HG03354 (cell line): ENCODE measurements at regions not wholly inside any gene's neighbourhood (a gene's known extent, or its start where the extent isn't known, plus 50 kb on each side); places are given as distances from the start of the nearest gene placed in this dataset.

Source experiments
- ATAC-seq: cut with Tn5 transposase; IDR thresholded peaks from one replicate; pipeline ENCODE4 v1.9.1; 2021; ENCODE audit warnings: mild to moderate bottlenecking; ENCODE audit not compliant: unreplicated experiment, poor library complexity, severe bottlenecking

GRCh38 chr4:162408309-162408708 is 244.5 kb upstream of the FSTL5 start:
- no peak for ATAC-seq

GRCh38 chr4:162406637-162407365 is 243.0 kb upstream of the FSTL5 start:
- ATAC-seq, result no peak

DNA sequence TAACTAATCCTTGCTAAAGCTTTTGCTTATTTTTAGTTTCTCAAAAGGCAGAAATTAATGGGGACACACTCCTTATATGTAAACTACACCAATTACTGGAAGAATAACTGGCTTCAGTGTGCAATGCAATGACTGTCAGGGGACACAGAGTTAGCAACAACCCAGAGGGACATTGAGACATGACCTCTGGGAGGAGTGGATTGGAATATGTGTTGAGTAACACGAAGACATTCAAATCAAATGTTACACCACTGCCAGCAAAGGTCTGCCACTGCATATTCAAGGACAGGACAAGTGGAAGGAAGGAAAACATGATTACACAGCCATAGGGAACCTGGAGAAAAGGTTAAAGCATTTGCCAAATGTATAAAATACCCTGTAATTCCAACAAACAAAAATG is 240.1 kb upstream of the FSTL5 start:
- ATAC-seq, result no peak

GRCh38 chr4:162403419-162403818 is 239.6 kb upstream of the FSTL5 start:
- ATAC-seq, result no peak

DNA sequence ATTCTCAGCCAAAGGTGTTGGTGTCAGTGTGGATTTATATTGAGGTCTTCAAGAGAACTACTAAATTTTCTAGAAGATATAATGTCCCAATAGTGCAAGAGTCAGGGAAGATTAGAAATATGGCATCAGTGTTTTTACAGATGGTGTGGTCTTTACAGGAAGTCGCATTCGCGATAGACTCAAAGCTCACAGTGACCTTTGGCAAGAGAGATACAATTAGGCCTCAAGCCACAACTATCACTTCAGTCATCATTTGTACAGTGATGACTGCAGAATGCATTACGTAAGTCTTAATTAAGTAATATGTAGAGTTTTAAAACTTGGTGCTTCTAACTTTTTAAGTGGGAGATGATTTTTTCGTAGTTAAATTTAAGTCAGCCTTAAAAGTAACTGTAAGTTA is 237.2 kb upstream of the FSTL5 start:
- ATAC-seq, result no peak

DNA sequence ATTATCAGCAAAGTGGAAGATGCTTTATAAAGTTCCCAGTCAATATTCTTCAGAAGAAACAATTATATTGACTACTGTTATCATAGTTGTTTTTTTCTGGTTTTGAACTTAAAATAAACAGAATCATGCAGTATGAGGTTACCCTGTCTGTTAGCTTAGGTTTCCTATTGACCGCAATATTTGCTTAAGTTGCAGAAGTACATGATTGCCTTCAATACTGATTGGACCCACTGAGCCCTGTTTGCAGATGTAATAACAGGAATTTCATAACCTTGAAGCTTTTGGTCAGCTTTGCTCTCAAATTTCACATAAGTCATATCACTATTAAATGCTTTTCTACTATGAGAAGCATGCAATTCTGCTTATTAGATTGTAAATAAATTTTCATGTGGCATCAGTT is 229.1 kb upstream of the FSTL5 start:
- ATAC-seq, result no peak

DNA sequence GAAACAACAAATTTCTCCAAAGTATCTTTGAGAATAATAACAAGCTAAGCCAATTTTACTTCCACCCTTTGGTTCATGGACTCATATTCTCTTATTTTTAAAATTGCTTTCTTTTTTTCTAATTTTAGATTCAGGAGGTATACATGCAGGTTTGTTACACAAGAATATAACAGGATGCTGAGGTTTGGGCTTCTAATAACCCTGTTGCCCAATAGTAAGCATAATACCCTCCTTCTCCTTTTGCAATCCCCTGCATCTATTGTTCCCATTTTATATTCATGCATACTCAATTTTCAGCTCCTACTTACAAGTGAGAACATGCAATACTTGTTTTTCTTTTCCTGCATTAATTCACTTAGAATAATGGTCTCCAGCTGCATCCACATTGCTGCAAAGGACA is 202.3 kb upstream of the FSTL5 start:
- ATAC-seq, result no peak

GRCh38 chr4:162364651-162365050 is 200.9 kb upstream of the FSTL5 start:
- ATAC-seq, result no peak

GRCh38 chr4:162360369-162361149 is 196.8 kb upstream of the FSTL5 start:
- no peak for ATAC-seq

GRCh38 chr4:162356181-162356580 is 192.4 kb upstream of the FSTL5 start:
- ATAC-seq, result no peak

GRCh38 chr4:162352580-162353107 is 188.8 kb upstream of the FSTL5 start:
- ATAC-seq, result no peak

DNA sequence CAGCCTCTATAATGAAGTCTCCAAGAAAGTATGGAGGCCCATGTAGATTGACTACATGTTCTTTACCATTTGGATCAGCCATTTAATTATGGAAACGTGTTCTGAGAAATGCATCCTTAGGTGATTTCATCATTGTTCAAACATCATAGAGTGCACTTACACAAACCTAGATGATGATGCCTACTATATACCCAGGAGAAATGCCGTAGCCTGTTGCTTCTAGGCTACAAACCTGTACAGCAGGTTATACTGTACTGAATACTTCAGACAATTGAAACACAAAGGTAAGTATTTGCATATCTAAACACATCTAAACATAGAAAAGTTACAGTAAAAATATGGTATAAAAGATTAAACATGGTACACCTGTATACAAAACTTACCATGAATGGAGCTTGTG is 186.5 kb upstream of the FSTL5 start:
- no peak for ATAC-seq

- no peak for ATAC-seq
Observed at GRCh38 chr4:162349395-162349794, 185.6 kb upstream of the FSTL5 start.

DNA sequence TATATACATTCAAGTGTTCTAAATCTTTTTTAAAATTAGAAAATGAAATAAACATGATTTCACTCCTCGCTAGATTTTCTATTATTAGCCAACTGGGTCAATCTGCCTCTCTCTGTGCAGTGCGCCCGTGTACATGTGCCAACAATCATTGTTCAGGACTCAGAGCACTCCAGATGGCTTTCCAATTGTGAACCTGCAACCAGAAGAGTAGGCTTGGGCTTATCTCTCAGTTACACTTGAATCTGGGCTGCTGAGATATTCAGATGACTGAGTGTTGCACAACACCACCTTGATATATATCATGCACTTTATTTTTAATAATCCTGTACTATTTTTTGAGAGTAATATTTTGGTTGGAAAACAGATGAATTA is 184.0 kb upstream of the FSTL5 start:
- no peak for ATAC-seq

DNA sequence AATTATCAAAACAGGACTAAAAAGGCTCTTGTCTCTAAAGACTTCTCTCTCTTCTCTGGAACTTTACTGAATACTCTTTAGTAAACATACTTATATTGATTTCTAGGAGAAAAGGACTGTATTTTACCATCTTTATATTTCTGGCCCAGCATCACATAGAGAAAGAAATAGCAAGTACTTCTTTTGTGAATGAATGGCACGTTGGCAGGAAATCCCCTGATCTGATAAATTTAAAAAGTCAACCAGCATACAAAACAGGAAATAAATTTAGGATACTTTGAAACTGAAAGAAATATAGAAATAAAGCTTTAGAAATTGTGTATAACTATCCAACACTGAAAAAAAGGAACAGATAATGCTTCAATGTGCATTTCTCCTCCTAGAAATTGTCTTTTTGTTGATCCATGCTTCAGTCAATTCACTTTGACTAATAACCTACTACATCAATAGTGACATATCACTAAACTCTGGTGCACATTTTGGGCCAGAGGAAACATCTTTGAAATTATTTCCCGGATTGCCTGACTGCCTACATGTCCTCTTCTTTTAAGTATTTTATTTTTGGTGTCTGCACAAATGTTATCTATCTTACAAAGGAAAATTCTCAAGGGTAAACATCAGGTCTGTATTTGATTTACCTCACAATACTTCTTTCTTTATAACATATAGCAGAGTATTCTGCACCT is 183.5 kb upstream of the FSTL5 start:
- ATAC-seq, result no peak

DNA sequence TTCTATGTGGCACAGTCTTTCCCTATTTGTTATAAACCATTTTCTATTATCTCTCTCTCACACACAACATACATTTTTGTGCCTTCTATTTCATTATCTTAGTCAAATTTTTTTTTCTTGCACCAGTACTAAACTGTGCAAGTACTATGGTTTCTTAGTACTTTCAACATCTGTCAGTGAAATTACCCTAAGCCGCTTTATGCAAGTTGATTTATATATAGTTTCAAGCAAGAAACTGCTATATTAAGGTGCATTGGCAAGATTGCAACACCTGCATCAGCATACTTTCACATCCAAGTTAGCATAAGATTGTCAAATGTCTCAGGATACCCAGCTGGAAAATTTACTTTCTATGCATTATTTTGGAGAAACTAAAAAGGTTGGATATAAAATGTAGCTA is 180.2 kb upstream of the FSTL5 start:
- no peak for ATAC-seq

- no peak for ATAC-seq
Observed at GRCh38 chr4:162341533-162341932, 177.7 kb upstream of the FSTL5 start.

DNA sequence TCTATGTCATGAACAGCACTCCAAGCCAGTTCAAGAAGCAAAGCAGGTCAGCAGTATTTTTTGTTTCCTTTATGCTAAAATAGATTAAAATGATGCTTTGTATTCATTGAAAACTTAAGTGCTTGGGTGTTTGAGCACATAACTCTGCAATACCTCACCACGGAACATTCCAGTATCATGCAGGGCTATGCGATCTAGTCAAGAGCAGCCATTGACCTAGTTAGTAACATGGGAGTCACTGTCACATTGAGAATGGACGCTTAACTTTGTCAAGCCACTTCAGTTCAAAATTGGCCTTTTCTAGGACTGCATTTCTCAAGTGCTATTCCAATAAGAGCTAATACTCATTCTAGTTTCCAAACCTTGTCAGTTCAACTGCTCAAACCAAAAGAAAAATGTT is 160.1 kb upstream of the FSTL5 start:
- ATAC-seq, result no peak

- ATAC-seq, result no peak
Observed at GRCh38 chr4:162322054-162322453, 158.3 kb upstream of the FSTL5 start.

DNA sequence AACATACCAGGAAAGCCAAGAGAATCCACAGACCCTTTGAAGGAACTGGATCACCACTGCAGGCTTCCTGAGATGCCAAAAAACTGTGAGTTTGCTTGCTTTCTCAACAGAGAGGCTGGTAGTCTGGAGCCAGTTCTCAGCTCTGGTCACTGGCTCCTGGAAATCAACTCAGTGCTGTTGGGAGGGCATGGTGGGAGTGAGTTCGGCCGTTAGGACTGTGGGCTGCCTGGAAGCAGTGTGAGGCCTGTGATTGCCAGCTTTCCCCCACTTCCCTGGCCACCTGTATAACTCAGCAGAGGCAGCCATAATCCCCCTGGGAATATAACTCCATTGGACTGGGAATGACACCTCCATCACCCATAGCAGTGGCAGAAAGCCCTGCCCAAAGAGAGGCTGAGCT is 122.0 kb upstream of the FSTL5 start:
- ATAC-seq, result no peak

DNA sequence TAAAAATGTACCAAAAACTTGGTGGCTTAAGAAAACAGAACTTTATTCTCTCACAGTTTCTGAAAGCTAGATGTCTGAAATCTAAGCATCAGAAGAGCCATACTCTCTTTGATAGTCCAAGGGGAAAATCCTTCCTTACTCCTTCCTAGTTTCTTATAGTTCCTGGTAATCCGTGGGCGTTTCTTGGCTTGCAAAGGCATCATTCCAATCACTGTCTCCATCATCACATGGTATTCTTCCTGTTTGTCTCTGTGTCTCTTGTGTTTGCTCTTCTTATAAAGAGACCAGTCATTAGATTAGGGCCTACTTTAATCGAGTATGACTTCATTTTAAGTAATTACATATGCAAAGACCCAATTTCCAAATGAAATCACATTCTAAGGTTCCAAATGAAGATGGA is 118.9 kb upstream of the FSTL5 start:
- ATAC-seq, result no peak
